Cardiac fibroblast (primary cell): ENCODE measurements at regions not wholly inside any gene's neighbourhood (a gene's known extent, or its start where the extent isn't known, plus 50 kb on each side); places are given as distances from the start of the nearest gene placed in this dataset.

ENCODE experiments used
- DNase-seq, 2 donors: peaks; one replicate each; pipeline versions ENCODE4 v3.0.0 to v3.0.0-alpha.2; 2010; ENCODE audit warnings: low read depth in 2 of 2
- H3K4me3 ChIP-seq, 2 donors: replicated peaks in 1 of 2; 1 replicate in 1 of 2; 2 replicates in 1 of 2; pipeline ENCODE4 v1.5.1; 2011; ENCODE audit warnings: low read depth in 2 of 2, low read length in 2 of 2, mild to moderate bottlenecking in 2 of 2, moderate library complexity in 1 of 2
- TF ChIP-seq, protein P1 (sequence below): IDR thresholded peaks from one replicate; pipeline ENCODE4 v1.5.1; 2011; ENCODE audit warnings: low read depth, mild to moderate bottlenecking, low read length, inconsistent platforms

DNA sequence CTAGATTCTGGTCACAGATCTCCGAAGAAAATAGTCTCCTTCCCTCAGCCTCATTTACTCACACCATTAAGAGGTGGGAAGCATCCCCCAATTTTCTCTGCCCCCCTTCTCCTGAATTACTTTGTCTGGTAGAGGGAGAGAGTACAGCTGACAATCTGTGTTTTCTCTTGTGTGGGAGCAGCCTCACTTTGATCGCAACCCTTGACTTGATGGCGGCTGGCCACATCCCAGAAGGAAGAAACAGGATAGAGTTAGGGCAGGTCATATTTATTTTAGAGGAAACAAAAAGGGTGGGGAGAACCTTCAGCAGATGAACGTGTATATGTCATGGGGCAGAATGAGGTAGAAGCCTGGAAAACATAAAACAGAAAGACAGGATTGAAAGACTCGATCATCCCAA, 82.4 kb upstream of the FAM171A1 start:
- no peak for DNase-seq
- TF ChIP-seq, protein P1, sequence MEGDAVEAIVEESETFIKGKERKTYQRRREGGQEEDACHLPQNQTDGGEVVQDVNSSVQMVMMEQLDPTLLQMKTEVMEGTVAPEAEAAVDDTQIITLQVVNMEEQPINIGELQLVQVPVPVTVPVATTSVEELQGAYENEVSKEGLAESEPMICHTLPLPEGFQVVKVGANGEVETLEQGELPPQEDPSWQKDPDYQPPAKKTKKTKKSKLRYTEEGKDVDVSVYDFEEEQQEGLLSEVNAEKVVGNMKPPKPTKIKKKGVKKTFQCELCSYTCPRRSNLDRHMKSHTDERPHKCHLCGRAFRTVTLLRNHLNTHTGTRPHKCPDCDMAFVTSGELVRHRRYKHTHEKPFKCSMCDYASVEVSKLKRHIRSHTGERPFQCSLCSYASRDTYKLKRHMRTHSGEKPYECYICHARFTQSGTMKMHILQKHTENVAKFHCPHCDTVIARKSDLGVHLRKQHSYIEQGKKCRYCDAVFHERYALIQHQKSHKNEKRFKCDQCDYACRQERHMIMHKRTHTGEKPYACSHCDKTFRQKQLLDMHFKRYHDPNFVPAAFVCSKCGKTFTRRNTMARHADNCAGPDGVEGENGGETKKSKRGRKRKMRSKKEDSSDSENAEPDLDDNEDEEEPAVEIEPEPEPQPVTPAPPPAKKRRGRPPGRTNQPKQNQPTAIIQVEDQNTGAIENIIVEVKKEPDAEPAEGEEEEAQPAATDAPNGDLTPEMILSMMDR: no peak
- H3K4me3 ChIP-seq: no peak overlapping the region

DNA sequence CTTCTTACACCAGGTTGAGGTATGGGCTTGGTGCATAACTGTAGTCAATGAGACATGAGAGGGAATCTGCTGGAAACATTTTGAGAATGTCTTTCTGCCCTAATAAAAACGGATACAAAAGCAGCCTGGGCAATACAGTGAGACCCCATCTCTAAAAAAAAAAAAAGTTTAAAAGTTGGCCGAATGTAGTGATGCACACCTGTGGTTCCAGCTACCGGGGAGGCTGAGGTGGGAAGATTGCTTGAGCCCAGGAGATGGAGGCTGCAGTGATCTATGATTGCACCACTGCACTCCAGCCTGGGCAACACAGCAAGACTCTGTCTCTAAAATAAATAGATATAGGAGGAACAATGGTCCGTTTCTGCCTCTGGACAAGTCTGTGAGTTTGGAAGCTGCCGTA, 81.5 kb upstream of the FAM171A1 start:
- TF ChIP-seq, protein P1: no peak
- no peak overlapping the region for H3K4me3 ChIP-seq

DNA sequence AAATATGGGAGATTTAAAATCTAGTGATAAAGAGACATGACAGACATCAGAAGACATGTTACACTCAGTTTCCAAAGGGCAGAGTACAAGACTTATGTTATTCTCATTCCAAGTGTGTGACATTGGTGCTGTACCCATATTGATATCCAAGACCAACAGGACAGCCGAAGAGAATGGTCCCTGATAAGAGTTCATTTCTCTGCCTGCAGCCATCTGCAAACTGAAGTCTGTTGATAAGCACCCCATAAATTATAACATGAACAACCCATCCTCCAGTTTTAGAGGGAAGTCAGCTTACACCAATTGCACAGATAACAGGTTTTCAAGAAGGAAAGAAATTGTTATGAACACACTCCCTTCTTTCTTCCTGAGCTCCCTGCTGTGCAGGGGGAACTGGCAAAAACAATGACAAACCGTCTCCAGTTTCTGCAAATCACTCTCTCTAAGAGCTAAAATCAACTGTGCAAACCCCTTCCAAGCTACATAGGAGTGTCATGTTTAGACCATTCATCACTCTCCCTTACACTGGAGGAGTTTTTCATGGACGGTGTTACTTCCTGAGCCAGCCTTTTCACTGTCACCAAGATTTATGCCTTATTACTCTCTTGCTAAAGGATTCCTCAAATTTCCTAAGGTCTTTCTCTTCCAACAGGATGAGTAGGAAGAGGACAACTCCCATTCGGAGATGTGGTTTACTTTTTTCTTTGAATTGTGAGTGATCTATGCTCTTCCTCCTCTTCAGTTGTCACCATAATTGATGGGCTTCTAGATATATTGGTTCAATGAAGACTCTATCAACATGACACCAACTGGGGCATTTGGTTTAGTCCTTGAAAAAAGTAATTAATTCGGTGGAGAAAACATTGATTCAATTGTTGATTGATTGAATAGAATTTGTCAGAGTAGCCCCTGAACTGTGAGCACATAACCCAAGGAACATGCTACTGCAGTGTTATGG, 80.3 kb upstream of the FAM171A1 start:
- TF ChIP-seq, protein P1: no peak
- H3K4me3 ChIP-seq: no peak overlapping the region
- DNase-seq: no peak

More for the DNA sequence above, 81.5 kb upstream of the FAM171A1 start:
- no peak for DNase-seq

DNA sequence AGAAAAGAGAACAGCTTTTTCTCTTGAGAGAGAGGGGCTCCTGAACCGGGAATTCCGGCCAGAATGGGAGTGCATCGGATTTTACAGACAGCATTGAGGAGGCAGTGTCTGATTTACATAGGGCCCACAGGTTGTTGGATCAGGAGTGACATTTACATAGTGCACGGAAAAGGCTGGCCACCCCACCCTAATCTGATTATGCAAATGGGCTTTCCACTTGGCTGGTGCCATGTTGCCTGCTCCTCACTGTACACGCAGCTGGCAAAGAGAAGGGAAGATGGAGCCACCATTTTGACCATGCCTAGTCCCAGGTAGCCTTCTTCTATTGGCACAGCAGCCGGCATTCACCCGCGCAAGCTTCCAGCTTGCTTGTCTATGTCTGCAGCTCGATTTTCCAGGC, 77.5 kb upstream of the FAM171A1 start:
- H3K4me3 ChIP-seq: no peak overlapping the region
- TF ChIP-seq, protein P1: no peak
- DNase-seq: no peak

DNA sequence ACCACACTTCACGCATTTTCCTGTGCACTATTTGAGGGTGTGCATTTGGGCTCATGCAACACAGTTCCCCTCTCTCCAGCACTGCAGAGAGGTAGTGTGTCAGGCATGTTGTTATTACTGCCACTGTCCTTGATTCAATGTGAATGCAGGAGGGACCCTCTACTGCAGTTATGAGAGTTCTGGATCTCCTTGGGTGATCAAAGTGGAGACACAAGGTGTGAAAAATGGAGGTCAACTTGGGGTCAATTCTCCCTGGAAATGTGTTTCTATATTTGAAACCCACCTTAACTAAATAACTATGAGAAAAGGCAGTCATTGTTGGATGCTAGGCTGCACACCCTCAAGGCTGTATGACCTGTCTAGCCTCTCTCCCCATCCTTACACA, 73.9 kb upstream of the FAM171A1 start:
- TF ChIP-seq, protein P1: no peak
- DNase-seq: no peak
- H3K4me3 ChIP-seq: no peak overlapping the region

DNA sequence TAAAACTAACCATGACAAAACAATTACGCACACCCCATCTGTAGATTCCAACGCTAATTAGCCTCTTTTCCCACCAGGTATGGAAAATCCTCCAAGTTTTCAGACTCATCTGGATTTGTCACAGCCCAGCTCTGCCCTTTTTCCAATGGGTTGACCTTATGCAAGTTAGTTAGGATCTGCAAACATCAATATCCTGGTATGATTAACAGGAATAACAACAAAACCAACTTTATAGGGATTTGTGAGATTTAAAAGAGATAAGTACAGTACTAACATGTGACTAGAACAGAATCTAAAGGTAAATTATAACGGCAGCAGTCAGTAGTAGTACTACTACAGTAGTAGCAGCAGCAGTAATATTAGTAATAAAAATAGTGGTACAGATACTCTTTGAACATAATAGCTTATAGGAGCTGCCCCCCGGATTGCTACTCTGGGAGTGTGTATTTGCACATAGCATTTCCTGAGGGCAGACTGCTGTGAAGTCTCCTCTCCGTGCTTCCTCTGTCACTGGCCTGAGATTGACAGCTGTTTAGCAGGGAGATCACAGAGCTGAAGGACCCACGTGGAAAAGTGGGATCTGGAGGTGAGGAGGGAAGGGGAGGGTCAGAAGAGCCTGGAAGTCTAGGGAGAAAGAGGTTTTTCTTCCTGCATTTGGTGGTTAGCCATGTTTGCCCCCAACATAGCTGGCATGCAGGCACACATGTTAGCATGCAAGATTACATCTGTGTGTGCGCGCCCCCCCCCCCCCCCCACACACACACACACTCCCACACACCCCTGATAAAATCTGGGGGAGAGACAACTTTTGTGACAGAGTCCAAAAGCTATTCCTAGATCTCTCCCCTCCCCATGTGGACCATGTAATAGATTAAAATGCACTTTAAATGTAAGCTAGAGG, 73.3 kb upstream of the FAM171A1 start:
- DNase-seq: no peak
- TF ChIP-seq, protein P1: no peak
- no peak overlapping the region for H3K4me3 ChIP-seq
